ACC112 (cell line): ENCODE measurements at regions not wholly inside any gene's neighbourhood (a gene's known extent, or its start where the extent isn't known, plus 50 kb on each side); places are given as distances from the start of the nearest gene placed in this dataset.

Experiments used
- H2AFZ ChIP-seq: fragments of 200-600 bp; sonication (generic); one replicate; pipeline ENCODE4 v1.6.0; 2017; ENCODE audit warnings: antibody characterized with exemption, low read length; ENCODE audit not compliant: unreplicated experiment
- H3K27ac ChIP-seq: fragments of 200-600 bp; sonication (generic); 2 replicates; pipeline ENCODE4 v1.5.1; 2014; ENCODE audit warnings: low read depth, mild to moderate bottlenecking, antibody characterized with exemption, low read length, moderate library complexity
- H3K27me3 ChIP-seq: fragments of 200-600 bp; sonication (generic); 2 replicates; pipeline ENCODE4 v1.6.1; 2014; ENCODE audit warnings: mild to moderate bottlenecking, antibody characterized with exemption, low read length, moderate library complexity, mixed read lengths; ENCODE audit not compliant: insufficient read depth
- H3K36me3 ChIP-seq: fragments of 200-600 bp; sonication (generic); 2 replicates; pipeline ENCODE4 v1.6.1; 2016; ENCODE audit warnings: mild to moderate bottlenecking, antibody characterized with exemption, low read length, moderate library complexity, mixed read lengths; ENCODE audit not compliant: insufficient read depth
- H3K4me1 ChIP-seq: fragments of 200-600 bp; sonication (generic); one replicate; pipeline ENCODE4 v1.6.1; 2016; ENCODE audit warnings: low read length, mixed read lengths; ENCODE audit not compliant: insufficient read depth, unreplicated experiment, control insufficient read depth
- H3K4me3 ChIP-seq: fragments of 200-600 bp; sonication (generic); 2 replicates; pipeline ENCODE4 v1.5.1; 2014; ENCODE audit warnings: mild to moderate bottlenecking, low read depth, low read length
- H3K79me2 ChIP-seq: fragments of 200-600 bp; sonication (generic); one replicate; pipeline ENCODE4 v1.6.0; 2016; ENCODE audit warnings: low read length; ENCODE audit not compliant: control insufficient read depth, unreplicated experiment, insufficient read depth

DNA sequence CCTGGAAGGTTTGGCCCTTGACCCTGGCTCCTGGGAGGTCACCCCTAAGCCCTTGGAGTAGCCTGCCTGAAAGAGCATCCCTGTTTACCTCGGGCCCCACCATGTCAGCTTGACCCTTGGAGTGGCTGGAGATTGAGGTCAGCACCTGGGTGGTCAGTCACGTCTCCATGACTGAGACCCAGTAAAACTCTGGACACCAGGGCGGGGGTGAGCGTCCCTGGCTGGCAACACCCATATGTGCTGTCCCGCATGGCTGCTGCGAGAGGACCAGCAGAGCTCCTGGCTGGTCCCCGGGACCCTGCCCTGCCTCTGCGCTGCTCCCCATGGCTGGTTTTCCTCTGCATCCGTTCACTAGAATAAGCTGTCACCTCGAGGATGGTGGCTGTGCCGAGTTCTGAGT is 91.2 kb downstream of the RBFOX3 start:
- H3K27ac ChIP-seq = no peak overlapping the region
- no peaks in the 10 kb centered on the region for H3K79me2 ChIP-seq
- no peak overlapping the region for H2AFZ ChIP-seq
- H3K27me3 ChIP-seq = peaks cover 63% of the 10 kb centered on the region
- no peaks in the 10 kb centered on the region for H3K4me1 ChIP-seq
- H3K36me3 ChIP-seq = no peaks in the 10 kb centered on the region
- no peak overlapping the region for H3K4me3 ChIP-seq

DNA sequence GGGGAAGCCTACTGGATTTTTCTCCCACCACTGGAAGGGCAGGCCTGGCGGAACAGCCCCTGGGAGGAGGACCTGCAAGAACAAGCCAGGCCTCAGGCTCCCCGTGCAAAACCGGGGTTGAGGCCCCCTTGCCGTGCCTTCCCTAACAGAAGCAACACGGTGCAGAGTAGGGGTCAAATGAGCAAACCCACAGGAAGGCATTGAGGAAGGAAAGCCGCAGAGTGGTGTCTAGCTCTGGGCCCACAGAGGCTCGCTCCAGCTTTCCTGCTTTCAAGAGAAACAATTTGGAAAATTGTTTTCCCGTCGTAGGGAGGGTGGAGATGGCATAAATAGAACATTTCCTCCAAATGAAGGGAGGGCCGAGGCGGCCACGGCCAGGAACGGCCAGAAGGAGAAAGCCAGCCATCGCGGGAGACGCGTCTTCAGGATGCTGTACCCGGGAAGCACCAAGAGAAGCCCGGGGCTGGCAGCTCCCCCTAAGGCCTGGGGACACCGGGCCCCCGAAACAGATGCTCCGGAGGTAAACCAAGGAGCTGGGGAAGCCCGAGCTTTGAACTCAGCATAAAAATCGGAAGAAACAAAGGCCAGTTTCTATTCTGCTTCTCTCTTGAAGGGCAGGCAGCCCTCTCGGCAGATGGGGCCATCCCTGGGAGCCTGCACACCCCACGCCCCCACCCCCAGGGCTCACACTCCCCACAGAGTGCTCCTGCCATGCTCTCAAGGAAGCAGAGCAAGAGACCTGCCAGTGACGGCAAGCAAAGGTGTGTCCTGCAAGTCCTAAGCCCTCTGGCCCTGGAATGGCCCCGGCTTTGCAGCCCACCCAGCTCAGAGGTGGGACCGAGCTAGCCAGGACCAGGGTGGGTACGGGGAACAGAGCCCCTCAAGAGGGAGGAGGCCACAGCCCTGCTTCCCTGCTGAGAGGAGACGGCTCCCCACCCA is 92.0 kb downstream of the RBFOX3 start:
- no peak overlapping the region for H3K27ac ChIP-seq
- no peak overlapping the region for H3K4me3 ChIP-seq
- no peaks in the 10 kb centered on the region for H3K79me2 ChIP-seq
- H3K4me1 ChIP-seq = no peaks in the 10 kb centered on the region
- no peaks in the 10 kb centered on the region for H3K36me3 ChIP-seq
- peaks cover 56% of the 10 kb centered on the region for H3K27me3 ChIP-seq
- no peak overlapping the region for H2AFZ ChIP-seq

DNA sequence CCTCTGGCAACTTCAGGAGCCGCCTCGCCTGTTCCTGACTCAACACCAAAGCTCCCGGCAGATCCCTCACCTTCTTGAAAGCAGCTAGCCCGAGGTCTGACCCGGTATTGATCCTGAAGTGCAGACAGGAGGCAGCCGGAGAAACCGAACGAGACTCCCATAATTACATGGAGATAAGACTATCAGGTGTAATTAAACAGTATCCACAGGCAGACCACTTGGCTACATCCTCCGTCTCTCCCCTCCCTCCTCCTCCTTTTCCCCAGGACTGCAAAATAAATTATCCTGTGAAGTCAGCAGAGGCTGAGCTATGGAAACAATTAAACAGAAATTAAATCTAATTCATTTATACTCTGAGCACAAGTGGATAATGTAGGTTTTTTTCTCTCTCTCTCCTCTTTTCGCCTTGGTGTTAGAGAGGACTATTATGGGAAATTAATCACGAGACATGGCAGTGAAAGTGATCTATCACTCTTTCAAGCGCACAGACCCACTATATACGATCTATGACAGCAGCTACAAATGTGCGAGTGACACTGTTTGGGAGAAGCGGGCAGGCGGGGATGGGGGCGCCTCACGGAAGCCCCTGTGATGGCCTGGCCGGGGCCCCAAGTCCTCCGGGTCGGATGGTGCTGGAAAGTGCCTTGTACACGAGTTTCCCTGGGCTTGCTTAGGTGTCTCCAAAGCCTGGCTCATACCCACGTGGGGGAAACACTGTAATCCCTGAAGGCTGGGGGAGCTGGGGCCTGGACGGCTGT is 92.8 kb downstream of the RBFOX3 start:
- no peak overlapping the region for H3K4me3 ChIP-seq
- H3K4me1 ChIP-seq = no peaks in the 10 kb centered on the region
- peaks cover 48% of the 10 kb centered on the region for H3K27me3 ChIP-seq
- no peak overlapping the region for H3K27ac ChIP-seq
- no peaks in the 10 kb centered on the region for H3K79me2 ChIP-seq
- no peaks in the 10 kb centered on the region for H3K36me3 ChIP-seq
- no peak overlapping the region for H2AFZ ChIP-seq

DNA sequence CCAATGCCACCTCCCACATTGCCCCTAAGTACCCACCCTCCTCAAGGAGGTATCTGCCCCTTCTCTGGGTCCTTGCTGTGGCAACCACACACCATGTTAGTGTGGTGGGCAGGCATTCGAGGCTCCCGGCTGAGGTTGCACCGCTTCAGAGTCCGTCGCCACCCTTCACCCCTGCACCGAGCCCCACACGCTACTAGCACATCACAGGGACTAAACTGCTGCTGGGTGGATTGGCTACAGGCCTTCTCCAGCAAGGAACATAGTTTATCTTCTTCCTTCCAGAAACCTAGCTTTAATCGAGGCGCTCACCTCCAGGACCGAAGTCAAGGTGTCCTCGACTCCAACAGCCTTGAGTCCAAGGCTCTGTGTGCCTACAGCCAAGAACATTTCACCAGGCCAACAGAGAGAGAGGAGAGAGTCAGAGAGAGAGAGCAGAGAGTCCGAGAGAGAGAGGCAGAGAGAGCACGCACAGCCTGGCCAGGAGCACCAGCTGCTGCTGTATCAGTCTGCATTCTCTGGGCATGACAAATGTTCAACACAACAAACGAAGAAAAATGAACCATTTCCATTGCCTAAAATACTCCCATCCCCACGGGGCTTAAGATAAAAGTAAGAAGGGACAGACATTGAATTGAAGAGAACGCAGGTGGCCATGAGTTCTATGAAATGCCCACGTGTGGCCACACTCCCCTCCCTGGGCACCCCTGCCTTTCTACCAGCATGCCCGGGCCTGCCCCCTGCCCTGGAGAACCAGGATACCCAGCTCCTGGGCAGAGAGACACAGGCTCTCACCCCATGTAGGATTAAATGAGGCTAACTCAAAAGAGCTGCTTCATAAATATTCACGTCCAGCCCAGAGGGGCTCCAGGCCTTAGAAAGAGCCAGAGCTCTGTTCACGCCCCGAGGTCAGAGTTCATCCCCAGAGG is 94.9 kb downstream of the RBFOX3 start:
- H3K27me3 ChIP-seq = peaks cover 30% of the 10 kb centered on the region
- no peak overlapping the region for H3K27ac ChIP-seq
- H3K4me1 ChIP-seq = no peaks in the 10 kb centered on the region
- no peaks in the 10 kb centered on the region for H3K79me2 ChIP-seq
- no peak overlapping the region for H2AFZ ChIP-seq
- H3K4me3 ChIP-seq = no peak overlapping the region
- no peaks in the 10 kb centered on the region for H3K36me3 ChIP-seq

DNA sequence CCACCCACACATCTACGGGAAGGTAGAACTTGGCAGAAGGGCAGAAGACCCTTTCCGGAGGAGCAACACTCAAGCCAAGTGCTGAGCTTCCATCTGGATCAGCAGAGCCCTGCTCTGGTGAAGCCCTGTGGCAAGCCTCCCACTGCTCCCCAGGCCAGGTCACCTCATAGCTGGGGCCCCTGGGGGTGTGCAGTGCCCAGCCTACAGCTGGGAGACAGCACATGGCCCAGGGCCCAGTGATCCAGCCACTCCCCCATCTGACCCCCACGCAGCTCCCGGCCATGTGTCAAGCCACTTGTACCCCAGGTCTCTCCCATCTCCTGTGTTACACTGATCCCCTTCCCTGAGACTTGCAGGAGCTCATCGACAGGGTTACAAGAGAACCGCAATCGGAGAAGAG is 95.7 kb downstream of the RBFOX3 start:
- Histone ChIP-seq H3K27me3 (peaks cover 30% of the 10 kb centered on the region), H3K4me1 (no peaks in the 10 kb centered on the region), H3K27ac (no peak overlapping the region), H3K79me2 (no peaks in the 10 kb centered on the region), H3K36me3 (no peaks in the 10 kb centered on the region), H2AFZ (no peak overlapping the region), H3K4me3 (no peak overlapping the region)

DNA sequence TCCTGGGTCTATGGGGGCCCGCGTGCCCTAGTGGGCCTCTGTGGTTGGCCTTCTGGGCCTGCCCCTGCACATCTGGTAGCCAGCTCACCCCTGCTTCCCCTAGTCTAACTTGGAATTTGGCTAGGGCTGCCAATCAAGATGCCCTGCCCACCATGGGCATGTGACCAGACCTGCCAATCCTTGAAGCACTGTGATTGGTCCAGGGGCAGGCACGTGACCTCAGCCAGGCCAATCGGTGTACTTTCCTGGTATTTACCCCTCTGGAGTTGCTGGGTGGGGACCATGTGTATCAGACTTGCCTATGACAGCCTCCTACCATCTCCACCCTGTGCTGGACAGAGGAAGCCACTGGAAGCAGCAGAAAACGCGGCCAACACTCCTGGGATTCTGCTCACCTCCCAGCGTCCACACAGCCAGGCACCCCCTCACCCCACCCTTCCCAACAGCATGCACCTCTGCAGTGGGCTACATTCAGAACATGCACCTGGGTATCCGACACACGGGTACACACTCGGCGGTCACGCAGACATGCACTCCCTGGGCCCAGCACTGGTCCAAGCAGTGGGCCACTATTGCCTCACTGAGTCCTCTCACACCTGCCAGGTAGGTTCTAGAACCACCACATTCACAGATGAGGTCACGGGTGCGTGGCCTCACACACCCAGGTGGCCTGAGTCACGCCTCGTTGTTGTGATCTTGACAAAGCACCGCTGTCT is 96.9 kb downstream of the RBFOX3 start:
- no peaks in the 10 kb centered on the region for H3K36me3 ChIP-seq
- H3K27ac ChIP-seq = no peak overlapping the region
- H2AFZ ChIP-seq = no peak overlapping the region
- H3K4me3 ChIP-seq = no peak overlapping the region
- no peaks in the 10 kb centered on the region for H3K79me2 ChIP-seq
- H3K27me3 ChIP-seq = peaks cover 27% of the 10 kb centered on the region
- H3K4me1 ChIP-seq = no peaks in the 10 kb centered on the region

DNA sequence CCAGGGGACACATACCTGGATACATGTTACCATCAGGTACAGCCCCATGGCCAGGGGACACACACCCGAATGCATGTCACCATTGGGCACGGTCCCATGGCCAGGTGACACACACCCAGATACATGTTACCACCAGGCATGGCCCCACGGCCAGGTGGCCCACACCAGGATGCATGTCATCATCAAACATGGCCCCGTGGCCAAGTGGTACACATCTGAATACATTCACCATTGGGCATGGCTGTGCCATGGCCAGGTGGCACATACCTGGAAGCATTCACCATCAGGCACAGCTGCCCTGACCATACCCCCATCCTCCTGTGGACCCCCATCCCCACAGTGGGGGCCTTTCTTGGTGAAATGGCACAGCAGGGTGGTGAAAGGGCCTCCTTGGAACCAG is 97.6 kb downstream of the RBFOX3 start:
- Histone ChIP-seq H3K27me3 (peaks cover 19% of the 10 kb centered on the region; the same call in 1 of the 2 replicates), H3K4me3 (no peak overlapping the region), H3K4me1 (no peaks in the 10 kb centered on the region)

DNA sequence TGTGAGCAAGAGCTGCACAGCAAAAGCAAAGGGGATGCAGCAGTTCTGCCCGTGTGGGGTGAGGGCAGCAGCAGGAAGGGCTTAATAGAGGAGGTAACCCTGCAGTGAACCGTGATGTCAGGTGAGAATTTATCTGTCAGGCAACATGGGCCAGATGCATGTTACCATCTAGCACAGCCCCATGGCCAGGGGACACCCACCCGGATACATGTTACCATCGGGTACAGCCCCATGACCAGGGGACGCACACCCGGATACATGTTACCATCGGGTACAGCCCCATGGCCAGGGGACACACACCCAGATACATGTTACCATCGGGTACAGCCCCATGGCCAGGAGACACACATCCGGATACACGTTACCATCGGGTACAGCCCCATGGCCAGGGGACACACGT is 99.4 kb downstream of the RBFOX3 start:
- Histone ChIP-seq H3K27ac (no peak overlapping the region), H3K4me1 (no peaks in the 10 kb centered on the region), H3K79me2 (no peaks in the 10 kb centered on the region), H3K27me3 (peaks cover 5% of the 10 kb centered on the region; the same call in 1 of the 2 replicates), H2AFZ (no peak overlapping the region), H3K36me3 (no peaks in the 10 kb centered on the region), H3K4me3 (no peak overlapping the region)

More for the DNA sequence above, 97.6 kb downstream of the RBFOX3 start:
- Histone ChIP-seq H2AFZ (no peak overlapping the region), H3K27ac (no peak overlapping the region), H3K79me2 (no peaks in the 10 kb centered on the region), H3K36me3 (no peaks in the 10 kb centered on the region)

DNA sequence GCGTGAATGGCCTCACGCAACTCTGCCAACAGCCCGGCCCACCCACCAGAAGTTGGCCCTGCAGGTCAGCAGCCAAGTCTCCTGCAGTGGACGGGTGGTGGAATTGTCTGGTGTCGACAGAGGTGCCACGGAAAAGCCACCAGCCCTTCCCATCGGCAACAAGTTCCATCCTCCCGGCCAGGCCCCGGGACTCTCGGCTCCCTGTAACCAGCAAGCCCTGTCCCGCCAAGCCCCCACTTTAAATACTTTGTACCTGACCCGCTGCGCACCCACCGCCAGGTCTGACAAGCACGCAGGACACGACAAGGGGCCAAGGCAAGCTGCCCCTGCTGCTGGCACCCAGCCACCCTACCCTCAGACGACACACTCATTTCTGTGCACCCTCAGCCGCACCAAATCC is 100.8 kb downstream of the RBFOX3 start:
- Histone ChIP-seq H3K27me3 (no peaks in the 10 kb centered on the region), H3K27ac (no peak overlapping the region), H2AFZ (no peak overlapping the region), H3K4me3 (no peak overlapping the region), H3K36me3 (no peaks in the 10 kb centered on the region), H3K79me2 (no peaks in the 10 kb centered on the region), H3K4me1 (no peaks in the 10 kb centered on the region)

DNA sequence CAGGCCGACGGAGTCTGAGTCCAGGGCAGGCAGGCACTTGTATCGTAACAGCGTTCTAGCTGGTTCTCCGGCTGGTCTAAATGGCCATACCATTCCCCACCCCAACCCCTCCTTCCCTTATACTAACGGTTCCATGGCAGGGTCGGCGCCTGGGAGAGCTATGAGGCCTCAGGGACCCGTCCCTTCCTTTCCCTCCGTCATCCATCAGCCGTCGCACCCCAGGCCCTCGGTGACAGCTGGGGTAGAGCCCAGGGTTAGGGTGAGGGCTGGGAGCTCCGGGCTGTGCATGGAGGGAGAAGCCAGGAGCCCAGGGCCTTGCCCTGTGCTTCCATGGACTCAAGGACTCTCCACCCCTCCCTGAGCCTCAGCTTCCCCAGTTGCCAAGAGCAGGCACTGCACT is 101.4 kb downstream of the RBFOX3 start:
- no peak overlapping the region for H3K4me3 ChIP-seq
- H2AFZ ChIP-seq = no peak overlapping the region
- H3K79me2 ChIP-seq = no peaks in the 10 kb centered on the region
- H3K27me3 ChIP-seq = 0 out of 2 replicates have a peak, but pooled peaks cover 1% of the 10 kb centered on the region
- H3K27ac ChIP-seq = no peak overlapping the region
- H3K36me3 ChIP-seq = no peaks in the 10 kb centered on the region
- H3K4me1 ChIP-seq = no peaks in the 10 kb centered on the region
